IPS DF 4.7 (cell line): ENCODE measurements at regions not wholly inside any gene's neighbourhood (a gene's known extent, or its start where the extent isn't known, plus 50 kb on each side); places are given as distances from the start of the nearest gene placed in this dataset.
"Not testable (repeated sequence)": the region's sequence is repeated elsewhere in the genome, so short reads cannot be mapped to it uniquely, and the experiment has no call there.

Experiments used
- DNase-seq: peaks from one replicate; pipeline ENCODE4 v3.0.0-alpha.2; 2013; ENCODE audit warnings: low spot score; ENCODE audit errors: extremely low read depth

DNA sequence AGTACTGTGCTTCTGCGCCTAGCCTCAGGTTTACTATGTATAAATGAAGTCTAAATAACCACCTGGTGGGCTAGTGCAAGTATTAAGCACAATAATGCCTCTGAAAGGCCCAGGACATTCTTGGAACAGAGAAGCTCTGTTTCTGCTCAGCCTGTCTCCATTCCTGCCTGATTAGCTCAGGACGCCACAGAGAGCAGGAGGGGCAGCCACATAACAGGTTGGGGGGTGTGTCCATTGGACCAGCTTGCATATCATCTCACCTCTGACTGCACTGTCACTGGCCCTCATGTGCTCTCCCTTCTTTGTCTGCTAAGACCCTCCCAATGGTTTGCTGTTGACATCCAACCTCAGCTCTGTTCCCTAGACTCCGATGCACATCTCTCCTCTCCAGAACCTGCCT lies 52.8 kb upstream of the IKZF1 start:
- no peak for DNase-seq

DNA sequence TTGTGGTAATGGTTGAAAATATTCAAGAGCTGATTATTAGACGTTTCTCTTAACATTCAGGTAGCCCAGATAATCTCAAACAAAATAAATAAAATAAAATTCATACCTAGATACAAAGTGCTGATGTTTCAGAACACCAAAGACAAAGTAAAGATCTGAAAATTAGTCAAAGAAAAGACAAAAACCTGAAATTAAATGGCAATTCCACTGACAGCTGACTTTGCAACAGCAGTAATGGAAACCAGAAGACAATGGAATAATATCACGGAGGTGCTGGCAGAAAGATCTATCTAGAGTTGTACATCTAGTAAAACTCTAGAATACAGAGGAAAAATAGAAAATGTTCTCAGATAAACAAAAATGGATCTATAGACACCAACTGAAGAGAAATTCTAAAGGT lies 58.0 kb upstream of the IKZF1 start:
- DNase-seq, result no peak

DNA sequence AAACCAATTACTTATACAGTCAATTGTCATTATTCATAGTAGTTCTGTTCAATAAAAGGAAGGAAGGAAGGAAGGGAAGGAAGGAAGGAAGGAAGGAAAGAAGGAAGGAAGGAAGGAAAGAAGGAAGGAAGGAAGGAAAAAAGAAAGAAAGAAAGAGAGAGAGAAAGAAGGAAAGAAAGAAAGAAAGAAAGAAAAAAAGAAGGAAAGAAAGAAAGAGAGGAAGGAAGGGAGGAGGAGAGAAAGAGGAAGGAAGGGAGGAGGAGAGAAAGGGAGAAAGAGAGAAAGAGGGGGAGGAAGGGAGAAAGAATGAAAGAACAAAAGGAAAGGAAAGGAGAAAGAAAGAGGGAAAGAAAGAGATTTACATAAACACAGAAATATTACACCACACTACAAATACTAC lies 62.4 kb upstream of the IKZF1 start:
- DNase-seq, result not testable (repeated sequence)

DNA sequence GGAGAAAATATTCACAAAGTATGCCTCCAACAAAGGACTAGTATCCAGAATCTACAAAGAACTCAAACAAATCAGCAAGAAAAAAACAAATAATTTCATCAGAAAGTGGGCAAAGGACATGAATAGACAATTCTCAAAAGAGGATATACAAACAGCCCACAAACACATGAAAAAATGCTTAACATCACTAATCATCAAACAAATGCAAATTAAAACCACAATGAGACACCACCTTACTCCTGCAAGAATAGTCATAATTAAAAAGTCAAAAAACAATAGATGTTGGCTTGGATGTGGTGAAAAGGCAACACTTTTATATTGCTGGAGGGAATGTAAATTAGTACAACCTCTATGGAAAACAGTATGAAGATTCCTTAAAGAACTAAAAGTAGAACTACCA lies 63.8 kb upstream of the IKZF1 start:
- not testable (repeated sequence) for DNase-seq

DNA sequence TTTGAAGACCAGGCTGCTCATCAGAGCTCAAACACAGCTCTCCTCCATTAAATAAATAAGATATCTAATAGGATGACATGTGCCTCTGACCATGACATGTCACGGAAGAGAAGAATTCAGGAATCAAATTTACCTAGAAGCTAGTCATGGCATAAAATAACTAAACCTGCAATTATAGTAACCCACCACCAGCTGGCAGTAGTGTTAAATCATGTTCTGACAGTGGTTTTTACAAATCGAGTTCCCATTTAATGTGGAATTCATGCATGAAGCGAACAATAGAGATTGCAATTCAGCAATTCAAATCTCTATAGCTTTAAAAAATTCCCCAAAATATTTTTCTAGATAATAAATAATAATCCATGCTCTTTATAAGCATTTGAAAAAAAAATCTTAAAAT lies 74.6 kb upstream of the IKZF1 start:
- peak; percentile 38 for DNase-seq

DNA sequence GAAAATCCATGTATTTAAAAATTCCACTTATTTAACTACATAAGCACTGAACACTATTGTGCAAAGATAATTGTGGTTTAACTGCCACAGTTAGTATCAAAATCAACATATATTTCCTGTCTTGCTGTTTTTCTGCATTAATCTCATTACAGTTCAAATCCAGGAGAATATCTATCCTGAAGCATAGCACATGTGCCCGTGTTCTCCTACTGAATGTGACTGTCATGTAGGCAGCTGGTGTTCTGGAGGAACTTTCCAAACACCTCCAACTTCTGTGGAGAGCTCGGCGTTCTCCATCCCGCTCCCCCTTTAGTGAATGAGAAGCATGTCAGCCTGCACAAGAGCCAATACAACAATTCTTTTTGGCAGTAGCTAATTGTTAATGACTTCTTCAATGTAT lies 76.4 kb upstream of the IKZF1 start:
- DNase-seq, result no peak

DNA sequence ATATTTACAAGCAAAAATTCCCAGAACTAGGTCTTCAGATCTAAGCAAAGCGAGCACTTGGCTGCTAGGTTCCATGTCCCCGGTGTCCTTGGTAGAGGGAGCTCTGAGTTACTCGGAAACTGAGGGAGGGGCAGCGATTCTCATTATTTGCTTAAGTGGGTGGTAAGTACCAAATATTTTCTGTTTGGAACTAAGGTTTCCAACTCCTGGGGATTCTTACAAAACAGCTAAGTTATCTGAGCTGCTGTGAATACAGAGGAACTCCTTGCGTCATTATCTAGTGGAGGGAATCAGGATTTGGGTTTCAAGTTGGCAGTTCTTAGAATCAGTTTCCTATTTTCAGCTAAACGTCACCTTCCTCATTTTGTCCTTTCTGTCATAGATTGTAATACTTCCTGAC lies 76.8 kb upstream of the IKZF1 start:
- no peak for DNase-seq

DNA sequence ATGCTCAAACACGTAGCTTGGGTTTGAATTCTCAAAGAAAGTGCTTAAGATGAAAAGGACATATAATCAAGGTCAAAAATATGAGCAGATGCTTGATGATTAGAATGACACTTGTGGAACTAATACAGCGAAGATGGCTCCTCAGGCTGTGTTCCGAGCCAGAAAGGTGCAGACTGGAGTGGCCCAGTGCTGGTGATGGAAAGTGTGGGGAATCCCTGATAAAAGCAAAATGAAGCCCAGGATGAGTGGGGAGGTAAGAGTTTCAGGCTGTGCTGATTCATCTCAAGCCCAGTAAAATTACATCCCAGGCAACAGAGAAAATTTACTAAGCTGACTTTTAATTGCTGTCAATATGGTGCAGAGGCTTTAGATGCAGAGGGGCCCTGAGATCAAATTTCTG lies 77.8 kb upstream of the IKZF1 start:
- DNase-seq, result no peak

DNA sequence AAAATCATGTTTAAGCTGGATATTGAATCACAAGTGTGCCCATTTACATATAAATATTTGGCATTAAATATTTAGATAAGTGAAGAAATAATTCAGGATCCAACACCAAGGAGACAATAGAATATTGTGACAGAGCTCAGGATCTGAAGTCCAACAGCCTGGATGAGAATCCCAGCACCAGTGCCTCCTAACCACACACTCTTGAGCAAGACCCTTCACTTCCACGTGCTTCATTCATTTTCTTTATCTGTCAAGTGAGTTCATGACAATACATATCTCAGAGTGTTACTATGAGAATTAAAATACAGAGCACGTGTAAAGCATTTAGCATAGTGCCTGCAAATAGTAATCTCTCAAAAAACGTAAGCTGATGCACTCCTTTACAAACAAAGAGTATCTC lies 78.4 kb upstream of the IKZF1 start:
- DNase-seq, result no peak

DNA sequence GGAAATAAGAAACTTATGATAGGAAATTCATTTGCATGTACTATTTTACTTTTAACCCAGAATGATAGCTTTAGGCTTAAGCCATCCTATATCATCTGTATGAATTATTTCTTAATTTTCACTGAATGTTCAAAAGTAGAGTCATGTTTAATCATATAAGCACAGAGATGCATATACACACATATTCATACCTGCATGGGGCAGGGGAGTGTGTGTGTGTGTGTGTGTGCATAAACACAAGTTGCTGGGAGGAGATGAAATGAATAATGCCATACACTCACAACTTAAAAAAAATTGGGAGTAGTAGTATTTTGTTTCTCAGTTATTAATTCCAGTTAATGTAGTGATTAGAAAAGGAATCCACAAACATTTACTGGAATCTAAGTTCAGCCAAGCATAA lies 83.1 kb upstream of the IKZF1 start:
- no peak for DNase-seq

DNA sequence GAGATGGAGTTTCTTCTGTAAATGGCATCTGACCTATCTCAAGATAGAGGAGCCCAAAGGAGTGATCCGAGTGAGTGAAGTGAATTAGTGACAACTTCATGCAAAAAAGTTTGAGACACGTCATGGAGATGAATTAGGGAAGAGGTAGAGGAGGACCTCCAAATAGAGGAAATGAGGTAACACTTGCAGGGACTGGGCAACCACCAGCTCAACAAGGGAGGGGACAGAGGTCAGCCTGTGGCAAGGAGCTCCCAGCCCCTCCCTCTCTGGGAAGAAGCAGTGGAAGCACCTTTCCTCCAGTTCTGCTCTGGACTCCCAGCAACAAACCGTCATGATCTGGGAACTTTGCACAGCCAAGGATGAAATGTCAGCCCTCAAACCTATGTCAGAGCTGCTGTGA lies 83.5 kb upstream of the IKZF1 start:
- DNase-seq, result no peak

DNA sequence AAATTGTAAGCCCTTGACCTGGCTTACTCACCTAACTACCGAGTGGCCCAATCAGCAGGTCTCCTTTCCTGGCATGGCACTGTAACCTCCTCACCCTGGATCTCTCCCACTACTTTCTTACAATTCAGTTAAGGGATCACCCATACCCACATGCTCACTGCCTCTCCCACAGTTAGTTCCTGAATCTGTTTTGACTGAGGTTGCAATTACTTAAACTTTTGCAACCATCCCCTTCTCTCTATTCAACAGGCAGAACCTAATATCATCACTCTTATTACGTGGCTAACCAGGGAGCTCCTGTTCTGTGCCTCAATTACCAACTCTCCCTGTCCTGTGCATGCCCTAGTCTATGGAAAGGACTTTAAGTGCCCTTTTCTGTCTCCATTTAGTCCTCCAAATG lies 84.2 kb upstream of the IKZF1 start:
- DNase-seq, result no peak

DNA sequence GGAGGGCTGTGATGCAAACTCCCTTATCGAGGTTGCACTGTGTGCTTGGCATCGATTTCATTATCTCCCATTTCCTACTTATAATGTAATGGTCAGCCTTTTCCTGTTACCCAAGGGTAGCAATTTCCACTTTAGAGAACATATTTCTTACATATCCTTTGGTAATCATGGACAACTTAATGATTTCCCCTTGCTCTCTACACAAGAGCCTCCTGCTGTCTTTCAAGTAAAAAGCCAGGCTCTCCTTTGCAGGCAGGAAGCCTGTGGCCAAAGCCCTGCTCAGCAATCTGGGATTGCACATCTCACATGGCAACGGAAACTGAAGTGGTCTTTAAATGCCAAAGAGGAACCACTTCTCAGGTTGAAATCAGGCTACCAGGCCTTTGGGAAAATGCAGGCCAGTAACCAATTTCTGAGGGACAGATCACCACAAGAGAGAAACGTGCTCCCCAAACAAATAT lies 86.7 kb upstream of the IKZF1 start:
- DNase-seq, result no peak

DNA sequence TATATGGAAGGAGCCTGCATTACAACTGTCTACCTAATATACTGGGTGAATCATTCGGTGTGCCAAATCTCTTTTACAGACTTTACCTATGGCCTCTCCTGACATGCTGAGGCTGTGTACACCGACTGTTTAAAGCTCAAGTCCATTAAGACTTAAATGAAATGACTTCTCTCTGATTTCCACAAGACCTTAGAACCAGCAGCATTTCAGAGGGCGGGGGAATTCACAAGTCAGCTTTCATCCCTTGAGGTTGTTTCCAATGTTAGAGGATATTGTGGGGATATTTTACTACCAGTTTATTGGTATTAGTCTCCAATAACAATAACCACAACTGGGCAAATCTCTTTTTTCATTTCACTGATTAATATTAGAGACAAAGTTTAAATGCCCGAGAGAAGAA lies 87.1 kb upstream of the IKZF1 start:
- no peak for DNase-seq

DNA sequence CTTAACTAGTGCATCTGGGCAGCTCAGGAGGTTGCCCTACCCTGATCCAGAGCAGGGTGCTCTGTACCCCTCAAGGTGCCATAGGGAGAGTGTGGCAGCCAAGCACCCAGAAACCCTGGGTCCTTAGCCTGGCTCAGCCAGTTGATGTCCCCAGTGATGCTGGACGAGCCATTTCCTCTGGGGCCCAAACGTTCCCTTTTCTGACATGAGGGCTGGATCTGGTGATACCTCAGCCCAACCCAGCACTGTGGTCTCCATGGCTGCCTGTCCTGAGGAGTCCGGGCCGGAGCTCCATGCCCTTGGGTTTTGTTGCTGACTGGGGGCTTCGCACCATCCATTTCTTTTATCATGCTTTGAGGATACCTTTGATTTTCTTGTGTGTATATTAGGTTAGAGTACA lies 87.9 kb upstream of the IKZF1 start:
- DNase-seq, result no peak

DNA sequence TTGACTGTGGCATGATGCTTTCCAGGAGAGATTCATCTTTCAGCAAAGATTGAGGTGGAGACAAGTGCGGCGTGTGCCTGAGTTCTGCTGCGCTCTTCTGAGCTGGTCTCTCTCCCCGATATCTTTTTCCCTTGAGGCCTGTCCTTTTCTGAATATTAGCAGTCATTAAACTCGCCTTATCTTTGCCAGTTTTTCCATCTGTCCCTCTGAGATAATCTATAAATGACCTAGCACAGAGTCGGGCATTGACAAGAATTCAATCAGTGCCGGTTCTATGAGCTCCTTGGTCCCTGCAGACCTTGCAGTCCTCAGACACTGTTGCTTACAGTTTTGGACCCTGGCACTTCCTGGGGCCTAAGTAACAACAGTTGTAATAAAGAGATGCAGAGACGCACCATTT lies 89.7 kb upstream of the IKZF1 start:
- DNase-seq, result no peak

DNA sequence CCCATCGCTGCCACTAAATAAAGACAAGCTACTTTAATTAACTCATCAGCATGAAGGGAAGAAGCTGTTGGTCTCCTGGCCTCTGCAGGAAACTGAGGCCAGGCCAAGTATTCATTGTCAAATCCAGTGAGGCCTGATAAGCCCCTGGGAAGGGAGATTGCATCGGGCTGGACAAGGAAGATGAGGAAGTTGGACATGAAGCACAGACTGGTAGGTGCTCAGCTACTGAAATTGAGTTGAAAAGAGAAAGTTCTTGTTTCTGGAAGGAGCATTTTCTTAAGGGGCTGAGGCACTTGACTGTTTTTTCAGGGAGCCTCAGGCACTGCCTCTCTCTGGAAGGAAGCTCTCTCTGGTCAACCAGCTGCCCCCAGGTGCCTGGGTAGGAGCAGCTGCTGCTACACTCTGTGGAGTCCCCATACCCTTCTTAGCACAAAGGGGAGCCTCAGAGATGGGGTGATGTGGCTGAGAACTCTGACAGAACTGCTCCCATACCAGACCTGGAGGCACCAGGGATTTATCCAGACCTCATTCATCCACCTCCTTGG lies 90.3 kb upstream of the IKZF1 start:
- DNase-seq, result no peak

DNA sequence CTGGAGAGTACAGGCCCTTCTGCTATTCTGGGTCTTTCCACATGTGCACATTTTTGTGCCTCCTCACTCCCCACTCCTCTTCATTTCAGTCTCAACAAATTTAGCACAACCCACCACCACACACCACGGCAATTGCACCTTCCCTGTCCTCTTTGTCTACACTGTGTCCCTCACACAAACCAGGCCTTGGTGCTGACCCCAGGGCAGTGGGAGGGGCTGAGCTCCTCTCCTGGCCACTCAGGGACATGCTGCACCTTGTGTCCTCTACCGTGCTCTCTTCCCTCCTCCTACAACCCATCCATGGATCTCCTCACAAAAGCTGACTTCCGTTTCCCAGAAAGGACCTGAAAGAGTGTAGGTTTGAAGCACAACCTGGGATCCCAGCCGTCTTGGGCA lies 90.9 kb upstream of the IKZF1 start:
- DNase-seq, result no peak

DNA sequence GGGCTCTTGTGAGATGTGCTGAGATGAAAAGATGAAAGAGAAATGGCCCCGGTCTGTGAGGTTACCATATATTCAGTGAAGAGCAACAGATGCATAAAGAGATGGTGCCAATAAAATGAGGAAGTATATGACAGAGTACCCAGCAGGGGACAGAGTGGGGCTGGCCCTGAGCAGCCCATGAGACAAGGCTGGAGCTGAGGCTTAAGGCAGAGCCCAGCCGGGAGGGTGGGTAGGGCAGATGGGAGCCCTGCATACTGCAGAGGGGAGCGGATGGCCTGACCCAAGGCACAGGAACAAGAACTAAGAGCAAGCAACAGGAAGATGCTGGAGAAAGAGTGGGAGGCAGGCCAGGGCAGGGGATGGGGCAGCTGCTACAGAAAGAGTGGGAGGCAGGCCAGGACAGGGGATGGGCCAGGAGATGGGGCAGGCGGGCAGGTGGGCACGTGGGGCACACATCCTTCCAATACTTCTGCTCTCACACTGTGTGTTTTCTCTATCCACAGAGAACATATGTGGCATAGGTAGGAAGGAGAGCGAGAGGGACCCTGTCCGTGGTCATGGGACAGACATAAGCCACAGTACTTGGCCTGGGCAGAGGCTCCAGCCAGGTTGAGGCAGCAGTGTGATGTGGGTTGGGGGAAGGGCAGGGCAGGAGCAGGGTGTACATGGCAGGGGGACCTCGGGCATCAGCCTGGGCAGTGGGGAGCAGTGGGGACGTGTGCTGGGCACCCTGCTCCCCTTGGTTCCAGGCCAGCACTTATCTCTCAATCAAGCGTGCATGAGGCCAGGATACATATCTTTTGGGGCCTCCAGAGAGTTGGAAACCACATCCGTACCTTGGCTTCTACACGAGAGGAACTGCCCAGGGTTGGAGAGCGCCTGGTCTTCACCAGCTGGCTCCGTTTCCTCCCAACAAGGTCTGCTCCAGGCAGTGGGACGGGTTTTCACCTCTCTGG lies 91.6 kb upstream of the IKZF1 start:
- DNase-seq, result no peak

DNA sequence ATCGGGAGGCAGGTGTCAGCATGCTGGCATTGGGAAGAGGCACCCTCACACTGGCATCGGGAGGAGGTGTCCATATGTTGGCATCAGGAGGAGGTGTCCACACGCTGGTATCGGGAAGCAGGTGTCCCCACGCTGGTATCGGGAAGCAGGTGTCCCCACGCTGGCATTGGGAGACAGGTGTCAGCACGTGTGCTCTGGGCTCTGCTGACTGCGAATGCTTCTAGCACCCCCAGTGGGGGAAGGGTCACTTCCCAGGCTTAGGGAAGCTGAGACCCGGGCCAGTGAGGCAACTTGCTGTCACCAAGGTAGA lies 92.5 kb upstream of the IKZF1 start:
- no peak for DNase-seq

DNA sequence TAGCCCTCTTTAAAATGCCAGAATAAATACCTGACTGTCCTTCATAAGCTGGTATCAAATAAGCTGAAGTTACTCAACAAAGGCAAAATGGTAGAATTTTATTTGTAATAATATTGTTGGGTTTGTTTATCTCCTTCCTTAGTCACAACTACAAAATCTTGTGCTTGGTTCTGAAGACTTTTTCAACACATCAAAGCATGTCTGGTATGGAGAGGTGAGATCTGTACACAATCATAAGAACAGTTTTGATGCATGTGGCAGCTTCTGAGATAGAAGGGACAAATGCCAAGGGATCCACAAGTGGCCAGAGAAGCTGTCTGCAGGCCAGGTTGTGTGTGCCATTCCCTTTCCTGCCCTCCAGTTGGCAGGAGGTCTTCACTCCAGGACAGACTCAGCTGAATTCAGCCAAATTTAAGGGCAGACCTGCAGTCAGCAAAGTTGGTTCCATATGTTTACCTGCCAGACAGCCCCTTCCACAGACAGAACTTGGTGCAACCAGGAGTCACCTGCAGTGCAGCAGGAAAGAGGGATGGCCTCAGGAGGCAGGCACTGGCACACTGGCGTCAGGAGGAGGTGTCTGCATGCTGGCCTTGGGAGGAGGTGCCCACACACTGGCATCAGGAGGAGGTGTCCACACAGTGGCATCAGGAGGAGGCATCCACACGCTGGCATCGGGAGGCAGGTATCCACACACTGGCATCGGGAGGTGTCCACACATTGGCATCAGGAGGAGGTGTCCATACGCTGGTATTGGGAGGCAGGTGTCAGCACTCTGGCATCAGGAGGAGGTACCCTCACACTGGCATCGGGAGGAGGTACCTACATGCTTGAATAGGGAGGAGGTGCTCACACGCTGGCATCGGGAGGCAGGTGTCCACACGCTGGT lies 93.1 kb upstream of the IKZF1 start:
- no peak for DNase-seq

DNA sequence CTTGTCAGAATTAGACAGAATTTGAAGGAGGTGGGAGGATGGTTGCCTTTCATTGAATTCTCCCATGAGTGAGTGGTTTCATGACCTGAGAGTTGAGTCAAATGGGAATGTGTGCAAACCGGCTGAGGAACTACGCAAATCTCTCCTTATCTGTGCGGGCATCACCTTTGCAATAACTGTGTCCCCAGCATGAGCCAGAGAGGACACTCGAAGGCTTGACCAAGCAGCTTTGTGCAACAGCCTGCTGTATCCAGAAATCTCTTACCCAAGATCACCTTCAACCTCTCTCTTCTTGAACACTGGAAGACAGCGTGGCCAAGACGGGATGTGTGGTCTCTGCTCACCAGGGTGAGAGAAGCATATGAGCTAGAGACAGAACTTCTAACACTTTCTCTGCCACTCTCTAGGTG lies 93.8 kb upstream of the IKZF1 start:
- no peak for DNase-seq
